Activated CD4-positive, alpha-beta T cell treated with anti-CD3 and anti-CD28 coated beads for 1 hour (primary cell): ENCODE measurements at regions not wholly inside any gene's neighbourhood (a gene's known extent, or its start where the extent isn't known, plus 50 kb on each side); places are given as distances from the start of the nearest gene placed in this dataset.

ENCODE experiments used
- DNase-seq: peaks from one replicate; pipeline ENCODE4 v3.0.0-alpha.2; 2020

DNA sequence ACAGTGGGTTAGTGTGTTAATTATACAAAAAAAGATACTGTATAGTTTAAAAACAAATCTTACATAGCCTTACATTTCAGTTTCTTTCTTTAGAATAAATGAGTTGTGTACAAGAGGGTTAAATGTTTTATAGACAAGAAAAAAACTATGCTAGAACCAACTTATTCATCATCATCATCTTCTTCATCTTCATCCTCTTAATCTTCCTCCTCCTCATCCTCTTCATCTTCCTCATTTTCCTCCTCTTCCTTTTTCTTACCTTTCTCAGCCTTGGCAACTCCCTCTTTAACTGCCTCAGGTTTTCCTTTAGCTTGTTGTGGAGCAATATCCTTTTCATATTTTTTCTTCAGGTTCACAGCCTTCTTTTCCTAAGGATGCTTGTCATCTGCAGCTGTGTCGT is 53.7 kb downstream of the RPS12 start:
- no peak for DNase-seq

DNA sequence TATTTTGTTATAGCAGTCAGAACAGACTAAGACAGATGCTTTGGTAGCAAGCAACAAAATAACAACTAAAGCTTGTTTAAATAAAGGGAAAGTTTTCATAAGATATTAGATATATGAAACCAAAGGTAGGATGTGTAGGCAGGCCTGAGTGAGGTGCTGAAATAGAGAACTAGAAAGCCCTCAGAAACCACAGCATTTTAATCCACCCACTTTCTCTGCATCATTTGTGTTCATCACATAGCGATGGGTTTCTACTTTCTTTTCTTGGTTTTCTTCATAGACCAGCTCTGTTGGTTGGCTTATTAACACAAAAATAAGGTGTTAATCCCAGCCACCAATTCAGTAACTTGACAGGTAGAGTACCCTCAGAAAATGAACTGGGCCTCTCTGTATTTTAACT is 58.6 kb downstream of the RPS12 start:
- DNase-seq: no peak

DNA sequence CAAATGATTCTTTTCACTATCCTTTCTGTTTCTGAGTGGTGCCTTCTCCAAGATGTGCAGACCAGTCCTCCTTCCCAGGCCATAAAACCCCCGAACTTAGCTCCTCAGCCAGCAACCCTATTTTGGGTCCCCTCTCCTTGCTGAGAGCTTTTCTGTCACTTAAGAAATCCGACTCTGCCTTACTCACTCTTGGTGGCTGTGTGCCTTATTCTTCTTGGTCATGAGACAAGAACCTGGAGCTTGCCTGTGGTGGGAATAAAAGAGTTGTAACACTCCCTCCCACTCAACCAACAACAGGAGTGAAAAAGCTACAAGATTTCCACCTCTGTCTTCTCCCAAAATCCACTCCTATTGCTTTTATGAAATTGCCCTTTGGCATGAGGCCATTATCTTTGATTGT is 62.6 kb downstream of the RPS12 start:
- DNase-seq: no peak

DNA sequence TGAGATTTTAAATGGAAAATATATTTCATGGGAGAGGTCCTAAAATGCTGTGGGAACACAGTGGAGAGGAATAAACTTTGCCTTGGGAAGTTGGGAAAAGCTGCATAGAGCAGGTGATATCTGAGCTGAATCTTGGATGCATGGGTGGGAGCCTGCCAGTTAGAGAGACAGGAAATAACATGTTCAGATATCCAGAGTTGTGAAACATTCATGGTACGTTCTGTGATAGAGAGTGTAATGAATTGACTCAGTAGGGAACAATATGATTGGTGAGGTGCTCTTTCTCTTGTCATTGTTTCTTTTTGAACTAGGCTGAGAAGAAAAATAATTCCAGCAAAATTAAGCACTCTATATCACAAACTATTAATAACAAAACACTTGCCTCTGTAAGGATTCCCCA is 72.8 kb downstream of the RPS12 start:
- no peak for DNase-seq

DNA sequence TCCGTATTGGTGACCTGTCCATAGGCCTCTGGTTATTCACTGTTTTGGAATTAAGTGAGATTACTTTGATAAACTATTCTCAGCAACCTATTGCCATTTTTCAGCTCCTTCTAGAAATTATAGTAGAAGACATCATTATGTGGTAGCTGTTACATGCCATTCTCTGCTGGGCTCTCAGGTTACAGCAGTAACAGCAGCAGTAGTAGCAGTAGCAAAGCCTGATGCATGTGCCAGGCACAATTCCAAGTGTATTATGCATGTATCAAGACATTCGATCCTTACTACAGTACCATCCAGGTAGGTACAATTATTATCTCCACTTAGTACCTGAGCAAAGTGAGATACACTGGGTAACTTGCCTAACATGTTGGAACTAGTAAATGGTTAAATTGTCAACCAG is 74.3 kb downstream of the RPS12 start:
- DNase-seq: no peak

DNA sequence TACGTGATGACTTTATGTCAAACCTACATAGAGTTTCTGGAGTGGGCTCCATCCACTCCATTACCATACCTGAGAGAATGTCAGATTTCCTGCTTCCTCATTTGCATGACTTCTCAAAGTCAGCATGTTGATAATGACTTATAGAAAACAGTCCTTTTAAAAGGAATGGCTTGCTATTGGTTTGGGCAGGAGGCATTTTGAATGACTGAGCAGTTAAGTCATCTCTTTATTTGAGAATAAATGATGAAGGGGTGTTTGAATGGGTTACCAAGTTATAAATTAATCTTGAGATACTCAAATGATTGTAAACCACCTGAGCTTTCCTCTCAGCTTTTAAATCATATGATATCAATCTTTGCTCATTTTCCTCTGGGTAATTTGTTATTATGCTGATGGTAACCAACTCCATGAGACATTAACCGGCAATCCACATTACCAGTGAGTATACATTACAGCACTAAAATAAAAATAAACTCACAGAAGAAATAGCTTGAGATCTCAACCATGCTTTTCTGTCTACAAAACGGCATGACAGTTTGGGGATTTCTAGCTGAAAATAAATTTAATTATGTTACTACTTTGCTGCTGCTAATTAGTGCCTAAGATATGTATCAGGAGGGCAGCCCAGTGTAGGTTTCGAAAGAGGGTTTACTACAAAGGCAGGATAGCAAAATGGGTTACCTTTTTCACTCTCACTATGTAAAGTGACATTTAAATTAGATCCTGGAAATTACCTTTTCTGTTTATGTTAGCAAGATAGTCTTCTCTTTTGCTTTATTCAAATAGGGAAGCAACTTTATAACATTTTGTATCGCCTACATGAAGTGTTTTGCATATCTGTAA is 78.8 kb downstream of the RPS12 start:
- no peak for DNase-seq

DNA sequence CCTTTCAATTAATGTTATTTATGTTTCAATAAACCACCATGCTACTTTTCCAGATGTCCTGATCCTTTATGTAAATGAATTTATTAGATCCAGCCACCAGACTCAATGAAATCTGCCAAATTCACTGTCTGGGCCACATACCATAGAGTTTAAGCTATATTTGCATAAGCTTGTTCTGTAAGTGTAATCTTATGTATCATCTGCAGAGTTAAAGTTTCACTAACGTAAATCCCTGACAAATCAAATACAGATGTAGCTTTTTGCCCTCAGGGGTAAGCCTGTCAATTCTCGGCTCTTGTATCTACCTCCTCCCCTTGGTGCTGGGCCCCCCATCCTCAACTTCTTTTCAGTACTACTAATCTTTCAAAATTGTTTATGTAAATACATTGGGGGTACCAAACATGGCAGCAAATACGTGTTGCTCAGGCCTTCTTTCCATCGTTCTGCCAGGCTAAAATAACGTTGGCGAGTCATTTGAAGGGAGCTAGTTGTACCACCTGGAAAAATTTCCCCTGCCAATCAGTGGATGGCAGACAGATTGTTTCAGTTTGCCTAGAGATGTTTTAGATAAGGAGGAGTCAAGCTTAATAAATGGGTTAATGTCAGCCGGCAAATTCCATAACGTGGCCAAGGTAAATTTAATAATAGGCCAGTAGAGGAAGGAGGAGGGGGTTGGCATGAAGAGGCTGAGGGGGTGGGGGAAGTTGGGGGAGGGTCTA is 79.6 kb downstream of the RPS12 start:
- DNase-seq: no peak

DNA sequence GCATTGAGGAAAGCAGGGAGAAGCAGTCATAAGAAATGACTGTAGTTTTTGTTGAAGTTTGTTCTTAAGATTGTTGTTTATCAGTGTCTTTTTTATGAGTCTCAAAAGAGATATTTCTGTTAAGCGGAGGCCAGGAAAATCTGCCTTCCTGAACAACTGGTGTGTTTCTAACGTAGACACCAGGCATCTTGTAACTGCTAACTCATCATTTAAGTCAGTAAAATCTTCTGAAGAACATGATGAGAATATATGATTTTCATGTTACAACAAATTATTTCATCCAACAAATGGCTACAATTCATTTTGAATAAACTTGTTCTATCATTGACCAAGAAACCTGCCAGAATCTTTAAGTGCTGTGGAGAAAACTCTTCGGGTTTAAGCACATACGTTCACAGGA is 84.0 kb downstream of the RPS12 start:
- no peak for DNase-seq

DNA sequence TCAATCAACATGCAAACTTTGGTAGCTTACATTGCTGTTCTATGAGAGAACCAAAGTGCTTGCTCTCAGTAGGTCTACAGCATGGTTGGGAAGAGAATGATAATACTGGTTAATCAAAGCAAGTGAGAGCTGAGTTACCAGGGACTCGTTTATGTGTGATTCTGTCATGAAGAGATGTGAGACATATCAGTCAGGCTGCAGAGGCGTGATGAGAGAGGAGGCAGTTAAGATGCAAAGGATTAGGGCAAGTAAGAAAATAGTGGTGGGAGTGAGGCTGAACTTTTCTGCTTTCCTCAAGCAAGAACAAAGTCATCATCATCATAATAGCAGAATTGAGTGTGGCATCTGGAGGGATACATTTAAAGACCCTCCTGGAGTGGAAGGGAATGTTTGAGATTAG is 86.5 kb downstream of the RPS12 start:
- no peak for DNase-seq

DNA sequence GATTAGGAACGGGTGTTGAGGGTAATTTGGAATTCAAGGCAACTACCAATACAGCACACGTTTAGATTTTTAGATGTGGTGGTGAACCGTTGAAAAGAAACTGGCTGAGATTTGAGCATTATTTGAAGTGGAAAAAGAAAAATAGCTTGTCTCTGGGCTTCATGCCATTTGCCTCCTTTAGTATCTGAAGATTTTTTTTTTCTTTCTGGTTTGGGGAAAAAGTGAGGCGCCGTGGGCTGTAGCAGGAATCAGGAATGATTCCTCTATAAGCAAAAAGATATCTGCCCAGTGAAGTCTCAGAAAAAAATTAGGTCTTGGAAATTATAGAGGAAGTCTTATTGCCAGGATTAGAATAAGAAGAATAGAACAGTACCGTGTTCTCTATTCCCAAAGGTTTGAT is 88.5 kb downstream of the RPS12 start:
- no peak for DNase-seq

DNA sequence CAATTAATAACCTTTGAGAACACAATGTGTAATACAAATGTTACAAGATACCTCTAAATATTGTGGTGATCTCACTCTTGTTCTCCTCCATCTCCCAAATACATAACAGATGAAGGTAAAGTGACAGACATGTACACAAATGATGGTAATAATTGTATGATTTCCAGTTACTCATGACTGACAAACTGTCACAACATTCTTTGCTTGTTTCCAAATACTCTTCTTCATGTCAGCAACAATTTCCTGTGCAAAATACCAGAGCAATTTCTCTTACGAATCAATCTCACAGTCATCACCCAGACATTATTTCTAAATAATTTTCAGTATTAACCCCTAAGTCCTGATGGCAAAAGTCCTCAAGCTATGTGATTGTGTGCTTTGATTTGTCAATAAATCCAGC is 92.9 kb downstream of the RPS12 start:
- no peak for DNase-seq

DNA sequence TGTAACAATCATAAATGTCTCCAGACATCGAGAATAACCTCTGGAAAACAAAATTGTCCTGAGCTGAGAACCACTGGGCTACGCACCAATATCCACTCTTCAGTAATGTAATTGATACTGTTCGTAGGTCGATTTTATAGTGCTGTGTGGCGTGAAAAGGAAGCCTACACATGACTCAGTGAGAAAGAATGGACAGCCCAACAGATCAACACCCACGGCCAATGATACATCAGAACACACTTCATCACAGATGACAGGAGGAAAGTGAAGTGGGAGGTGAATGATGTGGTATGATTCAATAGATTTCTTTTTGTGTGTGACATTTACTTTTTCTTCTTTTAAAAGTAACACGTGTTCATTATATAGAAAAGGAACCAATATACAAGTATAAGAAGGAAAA is 93.5 kb downstream of the RPS12 start:
- no peak for DNase-seq

DNA sequence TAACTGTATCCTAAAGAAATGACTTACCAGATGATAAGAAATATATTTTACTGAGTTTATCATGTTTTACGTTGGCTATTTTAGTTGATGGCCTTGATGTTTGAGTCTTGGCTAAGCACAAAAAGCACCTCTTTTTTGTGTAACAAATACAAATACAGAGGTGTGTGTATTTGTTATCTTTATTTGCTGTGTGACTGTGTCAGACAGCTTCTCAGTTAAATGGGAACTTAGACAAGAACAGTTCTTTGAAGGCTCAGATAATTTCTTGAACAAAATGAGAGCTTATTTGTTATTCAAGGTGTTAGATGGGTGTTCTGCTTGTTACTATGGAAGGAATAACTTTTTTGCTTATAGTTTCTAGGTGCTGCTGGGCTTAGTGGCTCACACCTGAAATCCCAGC is 95.4 kb downstream of the RPS12 start:
- DNase-seq: no peak

DNA sequence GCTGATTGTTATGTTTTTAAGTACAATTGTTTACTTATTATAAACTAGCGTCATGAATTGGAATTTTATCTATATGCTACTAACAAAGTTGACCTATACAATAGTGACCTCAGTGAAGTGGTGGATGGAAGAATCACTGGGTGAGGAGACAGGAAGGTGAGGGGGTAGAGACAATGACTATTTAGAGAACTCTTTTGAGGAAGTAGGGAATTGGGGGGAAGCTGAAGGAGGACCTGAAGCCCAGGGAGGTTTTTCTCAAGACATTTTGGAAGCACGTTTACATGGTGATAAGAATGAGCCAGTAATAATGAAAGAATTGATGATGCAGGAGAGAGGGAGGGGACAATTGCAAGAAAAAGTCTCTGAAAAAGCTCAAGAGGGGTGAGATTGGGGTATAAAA is 96.4 kb downstream of the RPS12 start:
- DNase-seq: no peak

DNA sequence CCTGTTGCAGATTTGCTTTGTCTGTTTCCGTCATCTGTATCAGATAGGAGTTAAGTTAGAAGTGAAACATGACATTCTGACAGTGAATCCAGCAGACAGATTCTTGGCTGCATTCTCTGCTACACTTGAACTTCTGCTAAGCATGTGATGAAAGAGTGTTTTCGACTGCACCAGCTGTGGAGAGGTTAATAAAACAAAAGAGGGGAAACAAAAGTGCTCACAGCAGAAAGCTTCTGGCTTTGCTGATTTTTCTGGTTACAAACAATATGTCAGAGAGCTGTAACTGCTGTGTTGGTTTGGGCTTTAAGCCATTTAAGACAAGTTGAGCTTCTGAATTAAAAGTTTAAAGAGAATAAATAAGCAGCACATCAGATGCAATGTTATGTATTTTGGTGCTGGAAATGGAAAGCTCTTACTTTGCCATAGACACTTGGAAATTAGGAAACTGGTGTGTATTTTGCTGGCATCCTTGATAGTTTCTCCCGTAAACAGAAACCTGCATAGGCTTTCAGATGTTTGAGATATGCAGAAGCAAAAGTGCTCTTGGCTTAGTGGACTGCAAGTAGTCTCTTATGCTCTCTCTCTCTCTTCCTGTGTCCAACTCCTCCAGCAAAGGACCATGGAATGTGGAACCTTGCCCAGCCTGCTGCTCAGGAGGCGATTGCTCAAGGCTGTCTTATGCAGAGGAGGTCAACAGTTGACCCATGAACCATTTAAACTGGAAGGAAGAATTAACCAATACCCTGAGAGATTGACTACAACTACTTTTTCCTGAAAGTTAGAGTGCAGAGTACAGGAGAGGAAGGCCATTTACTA is 104.9 kb downstream of the RPS12 start:
- DNase-seq: no peak

DNA sequence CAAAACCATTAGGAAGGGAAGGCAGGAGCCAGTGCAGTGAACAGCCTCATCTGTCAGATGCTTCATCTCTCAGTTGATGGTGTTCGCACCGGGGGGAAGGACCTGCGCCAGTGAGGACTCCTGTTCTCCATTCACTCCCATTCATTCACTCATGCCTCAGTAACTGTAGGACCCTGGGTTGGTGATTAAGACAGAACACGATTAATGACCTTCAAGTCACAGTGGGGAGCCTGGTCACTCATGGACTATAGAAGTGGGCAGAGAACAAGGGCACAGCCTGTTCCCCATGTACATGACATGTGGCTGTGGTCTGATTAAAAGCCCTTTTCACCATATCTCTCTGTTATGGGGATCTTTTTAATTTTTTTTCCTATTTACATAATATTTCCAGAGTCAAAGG is 113.3 kb downstream of the RPS12 start:
- no peak for DNase-seq

DNA sequence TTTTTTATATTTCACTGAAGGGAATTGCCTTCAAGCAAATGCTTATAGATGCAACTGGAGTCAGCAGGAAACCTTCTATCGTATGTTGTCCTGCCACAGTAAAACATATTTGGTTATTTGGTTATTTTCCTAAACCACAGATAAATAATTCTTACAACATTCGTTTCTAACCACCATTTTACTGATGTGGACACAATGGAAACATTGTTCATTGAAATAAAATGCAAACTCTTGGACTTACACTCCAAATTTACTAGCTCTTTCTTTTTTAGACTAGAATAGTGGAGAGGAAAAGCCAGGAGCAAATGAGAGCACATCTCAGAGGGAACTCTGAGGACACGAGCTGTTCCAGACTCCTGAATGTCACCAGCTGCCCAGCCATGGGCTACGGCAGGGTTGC is 114.8 kb downstream of the RPS12 start:
- DNase-seq: no peak

DNA sequence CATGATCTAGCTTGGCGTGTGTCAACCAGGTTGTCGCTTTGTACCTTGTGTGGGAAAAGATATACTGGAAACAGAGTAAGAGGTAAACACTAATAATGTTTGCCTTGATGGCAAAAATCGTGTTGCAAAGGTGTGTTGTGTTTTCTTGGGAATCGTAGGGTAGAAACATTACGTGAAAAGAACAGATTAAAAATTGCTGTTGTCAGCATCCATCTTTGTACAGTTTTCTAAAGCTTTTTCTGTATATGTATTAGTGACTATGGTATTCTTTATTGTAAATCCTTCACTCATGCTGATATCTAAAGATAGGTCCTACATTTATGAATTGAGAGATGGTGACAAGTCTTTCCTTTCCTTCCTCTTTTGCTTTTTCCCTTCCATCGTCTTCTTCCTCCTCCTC is 116.9 kb downstream of the RPS12 start:
- DNase-seq: no peak

DNA sequence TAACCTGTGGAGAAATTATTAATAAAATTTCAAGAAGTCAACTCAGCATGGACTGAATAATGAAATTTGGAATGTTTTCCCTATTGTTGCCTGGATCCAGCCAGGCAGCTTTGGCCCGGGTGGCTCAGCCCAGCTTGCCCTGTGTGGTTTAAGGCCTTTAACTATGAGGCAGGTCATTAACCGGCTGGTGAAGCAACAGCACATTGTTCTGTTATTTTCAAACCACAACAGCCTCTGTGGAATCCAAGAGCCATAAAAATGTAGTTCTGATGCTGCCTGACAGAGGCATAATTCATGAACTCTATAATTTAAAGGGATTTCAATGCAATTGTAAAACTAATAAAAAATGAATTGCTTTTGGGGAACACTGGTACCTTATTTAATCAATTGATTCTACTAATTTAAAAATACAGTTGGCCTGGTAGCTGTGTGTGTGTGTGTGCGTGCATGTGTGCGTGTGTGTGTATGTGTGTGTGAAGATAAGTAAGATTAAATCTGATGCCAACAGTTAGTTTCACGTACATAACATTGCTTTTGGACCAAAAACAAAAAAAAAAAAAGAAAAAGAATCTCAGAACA is 117.7 kb downstream of the RPS12 start:
- DNase-seq: no peak

DNA sequence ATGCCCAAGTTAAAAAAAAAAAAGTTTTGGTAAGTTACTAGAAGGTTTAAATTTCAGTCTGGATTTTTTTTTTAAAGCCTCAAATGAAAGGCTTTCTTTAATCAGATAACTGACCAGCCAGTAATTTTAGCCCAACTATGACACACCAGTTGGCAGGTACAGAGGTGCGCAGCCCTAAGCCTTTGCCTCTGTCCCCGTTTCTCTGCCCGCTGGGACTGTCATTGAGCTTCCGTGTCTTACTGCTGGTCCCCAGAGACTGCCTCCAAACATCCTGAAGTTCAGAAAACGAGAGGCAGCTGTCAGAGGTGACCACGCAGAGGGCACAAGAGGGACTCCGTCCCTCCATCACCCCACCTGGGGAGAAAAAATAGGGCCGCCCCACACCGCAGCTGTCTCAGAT is 118.2 kb downstream of the RPS12 start:
- no peak for DNase-seq

DNA sequence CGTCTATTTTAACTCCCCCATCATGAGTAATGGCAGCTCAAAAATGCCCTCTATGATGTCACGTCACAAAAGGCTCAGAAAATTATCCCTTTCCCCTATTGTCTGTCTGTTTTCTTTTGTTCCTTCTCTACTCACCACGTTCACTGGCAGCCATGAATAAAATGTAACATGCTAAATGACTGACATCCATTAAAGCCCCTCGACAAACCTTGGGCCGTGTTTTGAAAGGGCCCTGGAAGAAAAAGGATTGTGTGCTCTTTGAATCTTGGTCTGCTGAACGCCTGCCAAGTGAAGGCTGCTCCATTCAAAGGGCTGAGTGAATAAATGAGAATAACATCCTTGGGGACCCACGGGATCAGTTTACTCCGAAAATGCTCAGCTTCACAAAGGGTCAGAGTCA is 118.7 kb downstream of the RPS12 start:
- no peak for DNase-seq

DNA sequence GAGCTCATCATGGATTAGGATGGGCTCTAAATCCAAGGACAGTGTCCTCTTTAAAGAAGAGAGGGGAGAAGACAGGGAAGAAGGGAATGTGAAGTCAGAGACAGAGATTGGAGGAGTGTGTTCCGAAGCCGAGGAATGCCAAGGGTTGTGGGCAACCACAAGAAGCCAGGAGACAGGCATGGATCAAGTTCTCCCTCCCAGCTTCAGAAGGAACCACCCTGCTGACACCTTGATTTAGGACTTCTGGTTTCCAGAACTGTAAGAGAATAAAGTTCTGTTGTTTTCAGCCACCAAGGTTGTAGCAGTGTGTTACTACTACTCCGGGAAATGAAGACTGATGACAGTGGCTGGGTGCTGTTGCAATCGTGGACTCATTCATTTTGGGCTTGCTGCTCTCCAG is 120.1 kb downstream of the RPS12 start:
- no peak for DNase-seq

DNA sequence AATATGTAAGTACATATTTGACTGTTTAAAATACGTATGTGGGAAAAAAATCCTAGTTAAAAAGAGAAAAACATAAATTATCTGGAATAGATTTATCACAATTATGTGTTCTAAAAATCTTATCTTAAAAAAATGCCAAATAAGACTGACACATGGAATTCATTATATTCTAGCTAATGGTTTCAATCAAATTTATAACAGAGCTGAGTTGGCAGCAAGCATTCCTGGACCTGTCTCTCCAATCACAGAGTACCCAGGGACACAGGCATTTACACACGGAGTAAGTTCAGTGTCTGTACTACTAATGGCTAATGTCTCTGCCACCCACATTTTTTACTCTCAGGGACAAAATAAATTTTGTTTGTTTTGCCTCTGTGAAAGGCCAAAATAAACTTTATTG is 122.3 kb downstream of the RPS12 start:
- DNase-seq: no peak
